Cardiac septum (tissue), 1 donor: ENCODE measurements at regions not wholly inside any gene's neighbourhood (a gene's known extent, or its start where the extent isn't known, plus 50 kb on each side); places are given as distances from the start of the nearest gene placed in this dataset.
"Not testable (repeated sequence)": the region's sequence is repeated elsewhere in the genome, so short reads cannot be mapped to it uniquely, and the experiment has no call there.

Experiments used
- DNase-seq: peaks from one replicate; pipeline ENCODE4 v3.0.0-alpha.2; 2020; ENCODE audit warnings: low spot score
- intact Hi-C: fragments of 100-400 bp; cut with DNase I; formaldehyde crosslinking; loops from one replicate; pipeline ENCODE4 v1.14.0; 2022
- donor health status: DM: no; HTN: no; CAD: no.

DNA sequence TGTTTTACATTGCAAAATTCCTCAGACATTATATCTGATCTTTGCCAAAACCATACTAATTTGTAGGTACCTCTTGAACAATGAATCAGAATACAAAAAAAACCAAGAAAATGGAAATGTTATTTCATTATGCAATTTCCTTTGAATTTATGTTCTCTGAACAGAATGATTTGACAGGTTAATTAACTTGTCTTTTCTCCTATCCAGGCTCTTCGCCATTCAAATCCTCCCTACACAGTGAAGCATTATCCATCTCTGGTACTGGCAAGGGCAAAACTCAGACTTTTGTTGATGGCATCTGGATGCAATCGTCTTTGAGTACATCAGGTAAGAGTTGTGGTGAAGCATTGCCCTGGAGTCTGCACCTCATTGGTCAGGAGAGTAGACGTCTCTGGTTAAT lies 655.7 kb upstream of the ITGA1 start:
- no peak for DNase-seq
- intact Hi-C loops, result no loop called here

DNA sequence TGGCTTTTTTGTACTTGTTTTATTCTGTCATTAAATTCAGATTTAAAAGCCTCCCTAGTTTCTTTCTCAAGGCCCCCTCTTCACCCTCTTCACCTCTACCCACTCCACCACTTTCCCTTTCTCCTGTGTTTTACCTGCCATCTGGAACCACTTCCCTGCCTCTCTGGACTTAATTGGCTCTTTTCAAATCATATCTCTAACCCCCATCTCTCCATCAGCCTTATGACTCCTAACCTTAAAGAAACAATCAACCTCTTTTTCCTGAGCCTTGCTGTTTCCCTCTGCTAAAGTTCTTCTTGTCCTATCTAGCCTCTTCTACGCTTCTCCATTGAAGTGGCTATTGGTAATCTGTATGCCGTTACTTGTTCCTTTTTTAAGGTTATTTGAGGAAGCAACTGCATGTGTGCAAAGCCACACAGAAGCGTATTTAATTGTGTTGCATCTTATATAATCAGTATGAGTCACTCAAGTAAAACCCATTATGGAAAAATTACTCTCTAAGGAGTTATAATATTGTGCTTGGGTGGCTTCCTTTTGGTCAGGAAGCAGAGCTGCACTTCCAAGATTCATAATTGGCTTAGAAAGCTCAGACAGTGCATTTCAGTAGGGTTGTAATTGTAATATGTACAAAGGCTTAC lies 653.6 kb upstream of the ITGA1 start:
- intact Hi-C loops, result no loop called here
- DNase-seq, result no peak

DNA sequence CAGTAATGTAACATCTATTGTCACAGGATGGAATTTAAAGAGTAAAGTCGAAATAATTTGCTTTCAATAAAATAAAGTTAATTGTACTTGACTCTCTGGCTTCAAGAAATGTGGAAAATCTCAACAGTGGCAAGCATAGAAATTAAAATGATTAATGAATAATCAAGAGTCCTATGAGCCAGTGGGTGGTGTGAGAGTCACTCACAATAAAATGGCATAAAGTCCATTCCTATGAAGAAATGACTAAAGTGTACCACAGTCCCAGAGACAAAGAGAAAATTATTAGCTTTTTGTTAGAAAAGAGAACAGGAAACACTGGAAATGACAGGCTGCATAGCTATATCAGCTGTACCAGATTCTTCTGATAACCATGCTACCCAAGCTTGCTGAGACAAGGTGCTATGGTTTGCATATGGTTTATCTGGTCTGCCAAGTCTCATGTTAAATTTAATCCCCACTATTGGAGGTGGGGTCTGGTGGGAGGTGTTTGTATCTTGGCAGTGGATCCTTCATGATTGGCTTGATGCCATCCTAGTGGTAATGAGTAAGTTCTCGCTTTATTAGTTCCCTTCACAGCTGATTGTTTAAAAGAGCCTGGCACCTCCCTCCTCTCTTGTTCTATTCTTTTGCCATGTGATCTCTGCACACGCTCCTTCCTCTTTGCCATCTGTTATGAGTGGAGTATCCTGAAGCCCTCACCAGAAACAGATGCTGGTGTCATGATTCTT lies 647.7 kb upstream of the ITGA1 start:
- intact Hi-C loops, result no loop called here
- DNase-seq, result no peak

DNA sequence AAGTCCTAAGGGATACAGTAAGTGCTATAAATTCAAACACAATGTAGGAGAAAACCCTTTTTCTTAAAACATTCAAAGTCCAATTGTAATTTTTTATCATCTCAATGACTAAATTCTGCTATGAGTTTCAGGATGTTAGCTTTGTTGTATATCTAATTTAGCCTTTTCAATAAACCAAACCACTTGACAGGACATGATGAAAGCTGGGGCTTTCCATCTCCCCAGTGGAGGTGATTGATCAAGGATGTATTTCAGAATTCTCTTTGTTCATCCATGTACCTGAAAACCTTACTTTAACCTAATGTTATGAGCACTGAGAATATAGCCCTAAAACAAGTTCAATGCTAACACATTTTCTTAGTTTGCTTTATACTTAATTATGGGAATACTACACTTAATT lies 639.0 kb upstream of the ITGA1 start:
- no peak for DNase-seq
- intact Hi-C loops, result no loop called here

DNA sequence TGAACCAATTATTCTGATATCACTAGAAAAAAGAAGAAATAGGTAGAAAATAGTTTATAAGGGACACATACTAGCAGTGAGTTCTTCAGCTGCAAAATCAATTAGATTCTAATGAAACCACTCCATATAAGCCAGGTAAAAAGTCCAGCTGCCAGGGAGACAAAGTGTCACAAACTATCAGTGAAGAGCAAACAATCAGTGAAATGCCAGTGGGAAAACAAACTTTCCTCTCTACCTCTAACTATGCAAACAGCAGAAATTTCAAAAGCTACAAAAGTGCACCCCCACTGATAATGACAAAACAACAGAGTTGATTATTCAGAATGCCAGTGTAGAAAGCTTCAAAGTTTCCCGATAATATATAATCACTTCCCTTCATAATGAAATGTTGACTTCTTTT lies 637.2 kb upstream of the ITGA1 start:
- intact Hi-C loops, result no loop called here

DNA sequence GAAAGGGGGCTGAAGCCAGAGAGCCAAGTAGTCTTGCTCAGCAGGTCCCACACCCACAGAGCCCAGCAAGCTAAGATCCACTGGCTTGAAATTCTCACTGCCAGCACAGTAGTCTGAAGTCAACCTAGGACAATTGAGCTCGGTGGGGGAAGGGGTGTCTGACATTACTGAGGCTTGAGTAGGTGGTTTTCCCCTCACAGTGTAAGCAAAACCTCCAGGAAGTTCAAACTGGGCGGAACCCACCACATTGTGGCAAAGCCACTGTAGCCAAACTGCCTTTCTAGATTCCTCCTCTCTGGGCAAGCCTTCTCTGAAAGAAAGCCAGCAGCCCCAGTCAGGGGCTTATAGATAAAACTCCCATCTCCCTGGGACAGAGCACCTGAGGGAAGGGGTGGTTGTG lies 630.9 kb upstream of the ITGA1 start:
- DNase-seq, intact Hi-C loops: not testable (repeated sequence)

More for the DNA sequence above, 637.2 kb upstream of the ITGA1 start:
- DNase-seq, result no peak

DNA sequence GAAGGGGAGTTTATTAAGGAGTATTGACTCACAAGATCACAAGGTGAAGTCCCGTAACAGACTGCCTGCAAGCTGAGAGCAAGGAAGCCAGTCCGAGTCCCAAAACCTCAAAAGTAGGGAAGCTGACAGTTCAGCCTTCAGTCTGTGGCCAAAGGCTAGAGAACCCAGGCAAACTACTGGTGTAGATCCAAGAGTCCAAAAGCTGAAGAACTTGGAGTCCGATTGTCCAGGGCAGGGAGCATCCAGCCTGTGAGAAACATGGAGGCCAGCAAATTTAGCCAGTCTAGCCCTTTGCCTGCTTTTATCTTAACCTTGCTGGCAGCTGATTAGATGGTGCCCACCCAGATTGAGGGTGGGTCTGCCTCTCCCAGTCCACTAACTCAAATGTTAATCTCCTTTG lies 621.9 kb upstream of the ITGA1 start:
- DNase-seq, intact Hi-C loops: not testable (repeated sequence)

DNA sequence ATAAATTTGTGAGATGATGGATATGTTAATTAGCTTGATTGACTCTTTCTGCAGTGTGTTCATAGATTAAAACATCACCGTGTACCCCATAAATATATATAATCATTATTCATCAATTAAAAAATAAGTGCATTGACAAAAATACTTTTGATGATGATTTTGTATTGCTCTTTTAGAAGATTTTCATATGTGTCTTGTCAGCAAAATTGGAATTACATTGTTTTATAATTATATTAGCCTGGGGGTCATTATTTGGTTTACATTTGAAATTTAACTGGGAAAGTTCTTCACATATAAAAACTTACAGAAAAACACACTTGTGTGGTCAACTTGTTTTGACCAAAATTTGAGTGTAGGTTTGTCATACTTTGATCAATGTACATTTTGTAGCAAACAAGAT lies 614.6 kb upstream of the ITGA1 start:
- DNase-seq, result no peak
- intact Hi-C loops, result no loop called here

DNA sequence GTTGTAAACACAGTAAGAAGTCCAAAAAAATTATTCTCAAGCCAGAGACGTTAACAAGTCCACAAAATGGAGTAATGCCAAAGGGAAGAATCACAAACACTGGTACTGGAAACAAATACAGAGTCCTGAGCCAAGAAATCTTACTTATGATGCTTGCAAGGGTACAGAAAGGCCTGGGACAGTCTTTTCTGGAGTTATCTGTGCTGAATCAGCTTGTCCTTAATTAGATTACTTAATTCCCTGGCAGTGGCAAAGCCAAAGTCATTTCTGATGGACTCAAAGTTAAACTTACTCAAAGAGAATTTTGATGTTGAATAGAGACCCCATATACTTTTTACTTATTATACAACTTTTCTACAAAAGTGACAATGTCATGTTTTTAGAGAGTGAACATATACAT lies 610.5 kb upstream of the ITGA1 start:
- intact Hi-C loops, result no loop called here
- DNase-seq, result no peak

DNA sequence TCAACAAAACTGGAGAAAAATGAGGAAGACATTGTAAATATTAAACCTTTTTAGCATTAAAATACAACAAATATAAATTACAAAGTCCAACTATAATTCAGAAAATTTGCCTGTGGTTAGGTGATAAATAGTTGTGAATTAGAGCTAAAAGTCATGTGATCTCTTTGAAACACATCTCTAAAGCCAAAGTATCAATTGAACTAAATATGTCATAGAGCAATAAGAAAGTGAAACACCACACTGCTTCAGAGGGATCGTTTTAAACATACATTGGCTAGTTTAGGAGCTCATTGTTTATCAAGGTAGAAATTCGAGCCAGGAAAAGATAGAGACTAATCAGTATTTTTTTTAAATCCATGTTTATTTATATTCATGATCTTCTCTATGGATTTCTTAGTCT lies 606.3 kb upstream of the ITGA1 start:
- no peak for DNase-seq
- intact Hi-C loops, result no loop called here

DNA sequence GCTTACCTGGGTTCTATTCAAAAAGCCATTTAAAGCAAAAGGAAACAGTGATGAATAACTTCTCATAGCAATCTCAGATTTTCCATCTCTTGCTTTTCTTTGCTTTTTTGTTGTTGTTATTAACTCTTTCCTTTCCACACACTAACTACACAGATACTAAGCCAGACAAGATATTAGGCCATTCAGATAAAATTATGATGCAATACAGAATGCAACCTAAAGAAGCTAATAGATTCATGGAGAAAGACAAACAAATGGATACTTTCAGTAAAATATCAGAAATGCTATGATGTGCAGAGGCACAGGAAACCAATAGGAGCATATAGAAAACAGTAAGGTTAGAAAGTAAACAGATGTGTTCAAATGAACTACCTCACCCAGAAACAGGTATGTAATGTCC lies 597.0 kb upstream of the ITGA1 start:
- intact Hi-C loops, result no loop called here
- DNase-seq, result no peak

DNA sequence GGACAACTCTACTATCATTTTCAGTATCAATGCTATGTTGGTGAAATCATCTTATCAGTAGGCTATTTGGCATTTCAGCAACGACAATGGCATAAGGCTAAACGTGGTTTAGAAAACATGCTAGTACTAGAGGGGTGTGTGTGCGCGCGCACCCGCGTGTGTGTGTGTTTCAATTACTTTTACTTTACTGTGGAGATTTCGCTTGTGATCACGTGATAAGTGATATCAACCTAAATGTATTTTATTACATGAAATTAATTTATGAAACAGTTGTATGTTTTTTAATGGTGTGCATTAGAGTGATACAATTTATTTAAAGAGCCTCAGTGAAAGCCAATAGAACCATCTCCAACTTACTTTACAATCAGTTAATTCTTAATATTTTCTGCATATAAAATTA lies 587.9 kb upstream of the ITGA1 start:
- no peak for DNase-seq
- intact Hi-C loops, result no loop called here

DNA sequence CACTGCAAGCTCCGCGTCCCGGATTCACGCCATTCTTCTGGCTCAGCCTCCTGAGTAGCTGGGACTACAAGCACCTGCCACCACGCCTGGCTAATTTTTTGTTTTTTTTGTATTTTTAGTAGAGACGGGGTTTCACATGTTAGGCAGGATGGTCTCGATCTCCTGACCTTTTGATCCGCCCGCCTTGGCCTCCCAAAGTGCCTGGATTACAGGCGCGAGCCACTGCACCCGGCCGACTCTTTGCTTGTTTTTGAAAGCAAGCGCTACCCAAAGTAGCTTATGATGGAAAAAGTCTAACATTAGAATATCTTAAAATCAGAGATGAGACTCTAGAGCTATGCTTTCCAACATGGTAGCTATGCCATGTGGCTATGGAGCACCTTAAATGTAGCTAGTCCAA lies 585.5 kb upstream of the ITGA1 start:
- no peak for DNase-seq
- intact Hi-C loops, result no loop called here

DNA sequence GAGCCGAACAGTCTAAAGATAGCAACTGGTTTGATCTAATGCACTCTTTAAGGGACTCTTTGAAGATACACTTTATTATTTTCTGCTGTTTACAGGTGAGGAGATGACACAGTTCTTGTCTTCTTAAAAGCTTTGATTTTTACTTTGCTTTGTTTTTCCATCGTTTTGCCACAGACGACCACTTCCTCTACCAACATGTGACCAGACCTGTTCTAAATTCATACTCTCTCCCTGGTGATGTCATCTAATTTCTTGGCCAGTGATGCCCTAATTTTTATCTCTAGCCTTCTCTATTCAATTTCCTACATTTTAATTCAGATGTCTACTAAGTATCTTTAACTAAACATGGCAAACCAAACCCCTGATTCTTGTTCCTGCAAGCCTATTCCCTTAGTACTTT lies 583.4 kb upstream of the ITGA1 start:
- intact Hi-C loops, result no loop called here

More for the DNA sequence above, 583.4 kb upstream of the ITGA1 start:
- no peak for DNase-seq
